ENCODE measurements at regions not wholly inside any gene's neighbourhood (a gene's known extent, or its start where the extent isn't known, plus 50 kb on each side); places are given as distances from the start of the nearest gene placed in this dataset.

DNA sequence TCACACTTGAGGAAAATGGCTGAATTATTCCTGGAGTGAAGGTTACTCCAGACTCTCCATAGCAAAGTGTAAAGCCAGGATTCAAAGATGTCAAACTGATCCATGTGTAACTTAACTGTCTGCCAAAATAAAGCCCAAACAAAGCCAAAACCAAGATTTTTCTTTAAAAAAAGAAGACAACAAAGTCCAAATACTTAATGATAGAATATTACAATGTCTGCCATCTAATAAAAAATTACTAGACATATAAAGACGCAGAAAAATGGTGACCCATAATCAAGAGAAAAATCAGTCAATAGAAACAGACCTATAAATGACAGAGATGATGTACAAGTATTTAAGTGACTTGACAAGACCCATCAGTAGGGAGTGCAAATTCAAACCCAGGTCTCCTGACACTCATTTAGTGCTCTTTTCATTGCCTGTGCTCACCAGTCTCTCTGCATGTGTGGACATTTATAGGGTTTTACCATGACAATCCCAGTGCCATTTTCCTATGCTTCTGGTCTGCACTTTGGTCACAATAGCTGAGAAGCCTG lies 85.1 kb upstream of the HES1 start:
- ATAC-seq (no peak), DNase-seq (no peak)
- H3K4me3 ChIP-seq: no peak overlapping the region
- H3K36me3 ChIP-seq (ENCODE audit: low read depth): no peaks in the 10 kb centered on the region
- TF ChIP-seq, protein P1, sequence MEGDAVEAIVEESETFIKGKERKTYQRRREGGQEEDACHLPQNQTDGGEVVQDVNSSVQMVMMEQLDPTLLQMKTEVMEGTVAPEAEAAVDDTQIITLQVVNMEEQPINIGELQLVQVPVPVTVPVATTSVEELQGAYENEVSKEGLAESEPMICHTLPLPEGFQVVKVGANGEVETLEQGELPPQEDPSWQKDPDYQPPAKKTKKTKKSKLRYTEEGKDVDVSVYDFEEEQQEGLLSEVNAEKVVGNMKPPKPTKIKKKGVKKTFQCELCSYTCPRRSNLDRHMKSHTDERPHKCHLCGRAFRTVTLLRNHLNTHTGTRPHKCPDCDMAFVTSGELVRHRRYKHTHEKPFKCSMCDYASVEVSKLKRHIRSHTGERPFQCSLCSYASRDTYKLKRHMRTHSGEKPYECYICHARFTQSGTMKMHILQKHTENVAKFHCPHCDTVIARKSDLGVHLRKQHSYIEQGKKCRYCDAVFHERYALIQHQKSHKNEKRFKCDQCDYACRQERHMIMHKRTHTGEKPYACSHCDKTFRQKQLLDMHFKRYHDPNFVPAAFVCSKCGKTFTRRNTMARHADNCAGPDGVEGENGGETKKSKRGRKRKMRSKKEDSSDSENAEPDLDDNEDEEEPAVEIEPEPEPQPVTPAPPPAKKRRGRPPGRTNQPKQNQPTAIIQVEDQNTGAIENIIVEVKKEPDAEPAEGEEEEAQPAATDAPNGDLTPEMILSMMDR (IDR thresholded peaks at IDR 0.05): no peak
- H3K9me3 ChIP-seq: peaks cover 9% of the 10 kb centered on the region
- intact Hi-C loops (cut with DNase I, micrococcal nuclease): no loop called here
- peaks cover 24% of the 10 kb centered on the region for H3K4me1 ChIP-seq (ENCODE audit: low read depth)

DNA sequence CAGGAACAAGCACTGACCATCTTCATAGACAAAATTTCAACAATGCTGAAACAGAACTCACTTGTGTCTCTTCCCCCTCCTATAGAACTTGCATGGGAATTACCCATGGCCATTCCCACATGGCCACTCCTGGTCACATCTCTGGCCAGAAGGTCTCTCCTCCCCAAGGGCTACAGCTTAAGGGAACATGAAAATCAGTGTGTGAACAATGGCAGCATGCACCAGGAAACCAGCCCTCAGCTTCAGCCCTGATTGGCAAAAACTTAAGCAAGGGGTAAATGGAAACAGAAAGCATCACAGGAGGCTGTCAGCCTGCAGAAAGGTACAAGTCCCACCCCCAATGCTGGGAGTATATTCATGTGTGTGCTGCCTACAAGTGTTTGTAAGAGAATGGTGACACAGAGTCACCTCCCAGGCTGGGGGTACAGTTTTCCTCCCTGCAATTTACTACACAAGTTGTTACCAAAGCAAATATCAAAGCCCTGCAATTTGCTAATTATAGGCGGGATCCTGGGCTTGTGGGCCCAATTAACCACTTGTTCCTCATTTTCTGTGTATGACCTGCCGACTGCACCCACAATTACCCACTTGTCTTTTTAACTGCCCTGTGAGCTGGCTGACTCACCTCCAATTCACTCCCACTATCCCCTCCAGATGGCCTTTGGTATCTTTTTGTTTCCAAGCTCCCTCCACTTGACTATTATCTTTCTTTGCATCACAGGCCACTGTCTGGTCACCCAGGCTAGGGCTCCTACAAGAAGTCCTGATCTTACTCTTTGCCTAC lies 84.4 kb upstream of the HES1 start:
- ATAC-seq: peak; percentile 85
- H3K36me3 ChIP-seq (ENCODE audit: low read depth): no peaks in the 10 kb centered on the region
- H3K4me1 ChIP-seq (ENCODE audit: low read depth): peaks cover 24% of the 10 kb centered on the region
- peak in 1 of 3 donors; percentile 35 for DNase-seq
- H3K4me3 ChIP-seq: no peak overlapping the region
- peaks cover 9% of the 10 kb centered on the region for H3K9me3 ChIP-seq
- intact Hi-C loops (cut with DNase I, micrococcal nuclease): no loop called here
- TF ChIP-seq, protein P1 (IDR thresholded peaks at IDR 0.05): no peak

DNA sequence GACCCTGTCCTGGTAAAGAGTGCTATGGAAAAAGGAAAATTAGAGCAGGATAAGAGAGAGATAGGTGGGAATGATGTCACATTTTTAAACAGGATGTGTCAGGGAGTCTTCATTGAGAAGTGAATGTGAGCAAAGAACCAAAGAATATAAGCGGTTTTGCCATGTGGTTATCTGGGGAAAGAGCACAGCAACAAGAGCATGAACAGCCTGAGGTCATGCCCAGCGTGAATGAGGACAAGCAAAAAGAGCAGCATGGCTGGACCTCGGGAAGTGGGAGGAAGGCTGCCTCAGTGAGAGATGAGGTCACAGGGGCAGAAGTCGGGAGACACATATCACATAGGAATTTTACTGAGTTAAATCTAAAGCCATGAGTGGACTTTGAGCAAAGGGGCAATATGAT lies 82.8 kb upstream of the HES1 start:
- intact Hi-C loops (cut with DNase I, micrococcal nuclease): no loop called here
- Histone ChIP-seq H3K4me1 (ENCODE audit: low read depth) (peaks cover 27% of the 10 kb centered on the region), H3K9me3 (peaks cover 9% of the 10 kb centered on the region), H3K4me3 (no peak overlapping the region), H3K36me3 (ENCODE audit: low read depth) (no peaks in the 10 kb centered on the region)
- TF ChIP-seq, protein P1 (IDR thresholded peaks at IDR 0.05): no peak
- DNase-seq (no peak), ATAC-seq (no peak)

DNA sequence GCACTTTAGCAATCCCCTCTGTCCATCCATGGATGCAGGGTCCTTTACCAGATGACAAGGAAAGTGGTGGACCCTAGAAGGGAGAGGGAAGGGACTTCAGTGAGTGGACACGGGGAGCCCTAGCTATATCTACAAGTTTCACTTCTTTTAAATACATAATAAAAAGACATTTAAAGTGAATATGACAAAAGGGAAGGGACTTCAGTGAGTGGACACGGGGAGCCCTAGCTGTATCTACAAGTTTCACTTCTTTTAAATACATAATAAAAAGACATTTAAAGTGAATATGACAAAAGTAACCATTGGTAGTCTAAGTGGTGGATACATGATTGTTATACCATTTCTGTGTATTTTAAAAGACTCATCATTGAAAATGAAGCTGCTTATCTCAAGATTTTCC lies 81.9 kb upstream of the HES1 start:
- intact Hi-C loops (cut with DNase I, micrococcal nuclease): no loop called here
- H3K4me1 ChIP-seq (ENCODE audit: low read depth): peaks cover 29% of the 10 kb centered on the region
- TF ChIP-seq, protein P1 (IDR thresholded peaks at IDR 0.05): no peak
- DNase-seq: no peak
- peaks cover 9% of the 10 kb centered on the region for H3K9me3 ChIP-seq
- no peaks in the 10 kb centered on the region for H3K36me3 ChIP-seq (ENCODE audit: low read depth)
- ATAC-seq: no peak
- no peak overlapping the region for H3K4me3 ChIP-seq

- no peak overlapping the region for H3K4me3 ChIP-seq
- no peaks in the 10 kb centered on the region for H3K36me3 ChIP-seq (ENCODE audit: low read depth)
- H3K4me1 ChIP-seq (ENCODE audit: low read depth): peaks cover 24% of the 10 kb centered on the region
- H3K9me3 ChIP-seq: peaks cover 9% of the 10 kb centered on the region
- ATAC-seq (no peak), DNase-seq (no peak)
- intact Hi-C loops (cut with DNase I, micrococcal nuclease): no loop called here
- TF ChIP-seq, protein P1 (IDR thresholded peaks at IDR 0.05): no peak
These were observed 81.4 kb upstream of the HES1 start for GRCh38 chr3:194054540-194054939.
